ENCODE measurements at regions not wholly inside any gene's neighbourhood (a gene's known extent, or its start where the extent isn't known, plus 50 kb on each side); places are given as distances from the start of the nearest gene placed in this dataset.

DNA sequence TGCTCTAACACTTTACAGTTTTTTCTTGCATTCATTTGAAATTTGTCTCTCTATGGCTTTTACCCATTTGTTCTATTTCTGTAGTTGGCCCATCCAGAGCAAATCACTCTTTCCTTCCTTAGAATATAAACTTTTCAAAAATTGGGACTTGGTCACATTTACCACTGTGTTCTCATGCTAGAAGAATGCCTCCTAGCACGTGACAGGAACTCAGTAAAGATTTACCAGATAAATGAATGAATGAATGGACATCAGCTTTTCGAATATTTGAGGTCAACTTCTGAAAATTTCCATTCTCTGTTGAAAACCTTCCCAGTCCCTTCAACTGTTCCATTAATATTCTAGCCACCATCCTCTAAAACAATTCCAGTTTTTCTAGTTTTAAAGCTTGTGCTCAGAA lies 294.5 kb downstream of the CD83 start:
- H3T11ph ChIP-seq (ENCODE audit: low read length): no peak overlapping the region
- no peaks in the 10 kb centered on the region for H3K23me2 ChIP-seq (ENCODE audit: insufficient read length, low read depth, low read length, poor library complexity, severe bottlenecking)
- TF ChIP-seq, protein P1, sequence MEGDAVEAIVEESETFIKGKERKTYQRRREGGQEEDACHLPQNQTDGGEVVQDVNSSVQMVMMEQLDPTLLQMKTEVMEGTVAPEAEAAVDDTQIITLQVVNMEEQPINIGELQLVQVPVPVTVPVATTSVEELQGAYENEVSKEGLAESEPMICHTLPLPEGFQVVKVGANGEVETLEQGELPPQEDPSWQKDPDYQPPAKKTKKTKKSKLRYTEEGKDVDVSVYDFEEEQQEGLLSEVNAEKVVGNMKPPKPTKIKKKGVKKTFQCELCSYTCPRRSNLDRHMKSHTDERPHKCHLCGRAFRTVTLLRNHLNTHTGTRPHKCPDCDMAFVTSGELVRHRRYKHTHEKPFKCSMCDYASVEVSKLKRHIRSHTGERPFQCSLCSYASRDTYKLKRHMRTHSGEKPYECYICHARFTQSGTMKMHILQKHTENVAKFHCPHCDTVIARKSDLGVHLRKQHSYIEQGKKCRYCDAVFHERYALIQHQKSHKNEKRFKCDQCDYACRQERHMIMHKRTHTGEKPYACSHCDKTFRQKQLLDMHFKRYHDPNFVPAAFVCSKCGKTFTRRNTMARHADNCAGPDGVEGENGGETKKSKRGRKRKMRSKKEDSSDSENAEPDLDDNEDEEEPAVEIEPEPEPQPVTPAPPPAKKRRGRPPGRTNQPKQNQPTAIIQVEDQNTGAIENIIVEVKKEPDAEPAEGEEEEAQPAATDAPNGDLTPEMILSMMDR (conservative IDR thresholded peaks at IDR 0.05): no peak
- no peaks in the 10 kb centered on the region; the same call in 1 of the 2 replicates for H3K4me1 ChIP-seq (ENCODE audit: insufficient read depth, low read length)
- H2AK5ac ChIP-seq (ENCODE audit: insufficient read length, low read length): no peak overlapping the region
- no peak overlapping the region for H2BK5ac ChIP-seq (ENCODE audit: insufficient read length, low read length)
- Mint-ChIP-seq H3K4me1 (peaks cover 14 to 21% of the 10 kb centered on the region in 2 experiments), H3K36me3 (ENCODE audit: insufficient read depth in 1 of 3, low read depth in 3 of 3) (no peaks in the 10 kb centered on the region; a peak in 1 of 7 replicates), H3K27ac (no peak overlapping the region), H3K9me3 (no peaks in the 10 kb centered on the region; a peak in 2 of 5 replicates), H3K27me3 (ENCODE audit: low read depth) (peaks cover 3% of the 10 kb centered on the region), H3K4me3 (no peak overlapping the region)
- H3K79me2 ChIP-seq (ENCODE audit: insufficient read depth, low read length): no peaks in the 10 kb centered on the region
- no peak overlapping the region for H4K5ac ChIP-seq (ENCODE audit: insufficient read length, low read depth, low read length)
- H4K91ac ChIP-seq (ENCODE audit: insufficient read length, low read depth, low read length): no peak overlapping the region
- no peak for DNase-seq
- H3K56ac ChIP-seq (ENCODE audit: insufficient read length, low read depth, low read length): no peak overlapping the region
- H3K14ac ChIP-seq (ENCODE audit: insufficient read depth, low read length): no peak overlapping the region
- H3K4ac ChIP-seq (ENCODE audit: low read depth, low read length): no peak overlapping the region
- H3K79me1 ChIP-seq (ENCODE audit: insufficient read depth, low read depth, low read length, poor library complexity, severe bottlenecking): no peaks in the 10 kb centered on the region
- H2BK120ac ChIP-seq (ENCODE audit: low read depth, low read length, poor library complexity, severe bottlenecking): no peak overlapping the region
- no peaks in the 10 kb centered on the region for H3K27me3 ChIP-seq (ENCODE audit: insufficient read depth, low read length)
- H3K18ac ChIP-seq (ENCODE audit: insufficient read length, low read depth, low read length): no peak overlapping the region
- no peak overlapping the region for H2AFZ ChIP-seq (ENCODE audit: low read length)
- H3K23ac ChIP-seq (ENCODE audit: insufficient read length, low read depth, low read length): no peak overlapping the region
- no CpG with 5 or more reads among the region's 2 CpGs for WGBS (ENCODE audit: extremely low coverage, insufficient read length, low lambda C conversion rate)
- H3K27ac ChIP-seq (ENCODE audit: insufficient read length, low read depth, low read length): no peak overlapping the region
- no peaks in the 10 kb centered on the region for H4K20me1 ChIP-seq (ENCODE audit: control insufficient read depth, insufficient read depth, insufficient read length)
- H2BK15ac ChIP-seq (ENCODE audit: low read depth, low read length): no peak overlapping the region
- no peak overlapping the region for H3K9ac ChIP-seq (ENCODE audit: extremely low read depth, insufficient read length, low read length)
- no peak overlapping the region for H2BK12ac ChIP-seq (ENCODE audit: insufficient read length, low read depth, low read length)
- H3K4me2 ChIP-seq (ENCODE audit: insufficient read depth, insufficient read length, low read length): no peak overlapping the region
- H2BK20ac ChIP-seq (ENCODE audit: low read depth, low read length, poor library complexity, severe bottlenecking): no peak overlapping the region
- no peak overlapping the region for H4K8ac ChIP-seq (replicated peaks; ENCODE audit: insufficient read length, low read depth, low read length)
- no peaks in the 10 kb centered on the region for H3K9me3 ChIP-seq (ENCODE audit: control insufficient read depth, low read depth, low read length)
